Stomach (tissue), 4 donors: ENCODE measurements at regions not wholly inside any gene's neighbourhood (a gene's known extent, or its start where the extent isn't known, plus 50 kb on each side); places are given as distances from the start of the nearest gene placed in this dataset.

ENCODE experiments used
- CTCF ChIP-seq, 7 experiments: fragments of 450-650 bp in 4 of 7; fragments of 200-600 bp in 3 of 7; sonication (generic) in 3 of 7; IDR thresholded peaks; one replicate each; pipeline ENCODE4 v1.5.1; 2016 to 2019; ENCODE audit warnings: antibody characterized with exemption in 7 of 7, control low read depth in 2 of 7, mild to moderate bottlenecking in 1 of 7
- EP300 ChIP-seq: sonication (generic); formaldehyde crosslinking; IDR thresholded peaks from one replicate; pipeline ENCODE4 v1.6.1; 2017; ENCODE audit warnings: antibody characterized with exemption
- POLR2A ChIP-seq, 4 donors: fragments of 450-650 bp; IDR thresholded peaks; one replicate each; pipeline ENCODE4 v1.6.1; 2016; ENCODE audit warnings: antibody characterized with exemption in 4 of 4, control low read depth in 2 of 4, mild to moderate bottlenecking in 1 of 4, moderate library complexity in 1 of 4
- POLR2AphosphoS5 ChIP-seq, 3 donors: sonication (generic); formaldehyde crosslinking; IDR thresholded peaks; one replicate each; pipeline ENCODE4 v1.6.1; 2016; ENCODE audit warnings: antibody characterized with exemption in 3 of 3

- no peak for TF ChIP-seq CTCF (IDR thresholded peaks at IDR 0.05)
- no peak for TF ChIP-seq EP300
- no peak for TF ChIP-seq POLR2A (IDR thresholded peaks at IDR 0.05)
- TF ChIP-seq POLR2AphosphoS5 (IDR thresholded peaks at IDR 0.05): no peak
Observed at GRCh38 chr14:56371737-56372136, 207.9 kb upstream of the TMEM260 start.
